ENCODE measurements at regions not wholly inside any gene's neighbourhood (a gene's known extent, or its start where the extent isn't known, plus 50 kb on each side); places are given as distances from the start of the nearest gene placed in this dataset.

GRCh38 chr5:4873652-4874051 lies 266.5 kb upstream of the ADAMTS16 start:
- TF ChIP-seq REST (IDR thresholded peaks at IDR 0.05; ENCODE audit: insufficient read depth in 1 of 2, low read depth in 2 of 2, low read length in 2 of 2) (no peak), FOXP2 (optimal IDR thresholded peaks at IDR 0.05; ENCODE audit: borderline replicate concordance, extremely low read depth, extremely low read length, insufficient read depth) (no peak)

- TF ChIP-seq POLR2AphosphoS5 (IDR thresholded peaks at IDR 0.05; ENCODE audit: low read depth, low read length) (no peak), FOXP2 (optimal IDR thresholded peaks at IDR 0.05; ENCODE audit: borderline replicate concordance, extremely low read depth, extremely low read length, insufficient read depth) (no peak), REST (IDR thresholded peaks at IDR 0.05; ENCODE audit: insufficient read depth in 1 of 2, low read depth in 2 of 2, low read length in 2 of 2) (no peak), TAF1 (IDR thresholded peaks at IDR 0.05; ENCODE audit: borderline replicate concordance, insufficient read depth, low read length) (no peak), SIN3A (IDR thresholded peaks at IDR 0.05; ENCODE audit: borderline replicate concordance, insufficient read depth, low read length) (no peak)
Observed at GRCh38 chr5:4874097-4874496, 266.0 kb upstream of the ADAMTS16 start.

- TF ChIP-seq TAF1 (IDR thresholded peaks at IDR 0.05; ENCODE audit: borderline replicate concordance, insufficient read depth, low read length) (no peak), REST (IDR thresholded peaks at IDR 0.05; ENCODE audit: insufficient read depth in 1 of 2, low read depth in 2 of 2, low read length in 2 of 2) (no peak), SIN3A (IDR thresholded peaks at IDR 0.05; ENCODE audit: borderline replicate concordance, insufficient read depth, low read length) (no peak), FOXP2 (optimal IDR thresholded peaks at IDR 0.05; ENCODE audit: borderline replicate concordance, extremely low read depth, extremely low read length, insufficient read depth) (no peak), POLR2AphosphoS5 (IDR thresholded peaks at IDR 0.05; ENCODE audit: low read depth, low read length) (no peak)
Observed at GRCh38 chr5:4875942-4876341, 264.2 kb upstream of the ADAMTS16 start.

- TF ChIP-seq TAF1 (IDR thresholded peaks at IDR 0.05; ENCODE audit: borderline replicate concordance, insufficient read depth, low read length) (no peak), FOXP2 (optimal IDR thresholded peaks at IDR 0.05; ENCODE audit: borderline replicate concordance, extremely low read depth, extremely low read length, insufficient read depth) (no peak), SIN3A (IDR thresholded peaks at IDR 0.05; ENCODE audit: borderline replicate concordance, insufficient read depth, low read length) (no peak), POLR2AphosphoS5 (IDR thresholded peaks at IDR 0.05; ENCODE audit: low read depth, low read length) (no peak), REST (IDR thresholded peaks at IDR 0.05; ENCODE audit: insufficient read depth in 1 of 2, low read depth in 2 of 2, low read length in 2 of 2) (no peak)
Observed at GRCh38 chr5:4876804-4877203, 263.3 kb upstream of the ADAMTS16 start.

GRCh38 chr5:4877579-4877978 lies 262.6 kb upstream of the ADAMTS16 start:
- TF ChIP-seq POLR2AphosphoS5 (IDR thresholded peaks at IDR 0.05; ENCODE audit: low read depth, low read length): no peak
- TF ChIP-seq FOXP2 (optimal IDR thresholded peaks at IDR 0.05; ENCODE audit: borderline replicate concordance, extremely low read depth, extremely low read length, insufficient read depth): no peak
- TF ChIP-seq SIN3A (IDR thresholded peaks at IDR 0.05; ENCODE audit: borderline replicate concordance, insufficient read depth, low read length): no peak
- no peak for TF ChIP-seq TAF1 (IDR thresholded peaks at IDR 0.05; ENCODE audit: borderline replicate concordance, insufficient read depth, low read length)
- no peak for TF ChIP-seq REST (IDR thresholded peaks at IDR 0.05; ENCODE audit: insufficient read depth in 1 of 2, low read depth in 2 of 2, low read length in 2 of 2)

Measured in PFSK-1 (cell line).